NT2/D1 (cell line): ENCODE measurements at regions not wholly inside any gene's neighbourhood (a gene's known extent, or its start where the extent isn't known, plus 50 kb on each side); places are given as distances from the start of the nearest gene placed in this dataset.

ENCODE experiments used
- SUZ12 ChIP-seq: IDR thresholded peaks from 2 replicates; pipeline ENCODE4 v1.6.1; 2011; ENCODE audit not compliant: insufficient read length, insufficient read depth; ENCODE audit errors: extremely low read depth
- YY1 ChIP-seq: IDR thresholded peaks from 2 replicates; pipeline ENCODE4 v1.6.1; 2011; ENCODE audit not compliant: insufficient read length, insufficient read depth
- ZNF274 ChIP-seq: IDR thresholded peaks from 2 replicates; pipeline ENCODE4 v1.6.1; 2011; ENCODE audit warnings: mild to moderate bottlenecking, low read depth, low read length

- TF ChIP-seq SUZ12, result no peak
- no peak for TF ChIP-seq YY1
- no peak for TF ChIP-seq ZNF274
Observed at GRCh38 chr4:100069207-100069606, 119.1 kb upstream of the H2AZ1 start.
